ENCODE measurements at regions not wholly inside any gene's neighbourhood (a gene's known extent, or its start where the extent isn't known, plus 50 kb on each side); places are given as distances from the start of the nearest gene placed in this dataset.

GRCh38 chr5:158289967-158290366, 431.0 kb upstream of the CLINT1 start:
- H2AFZ ChIP-seq: no peak overlapping the region

GRCh38 chr5:158288272-158288657, 429.3 kb upstream of the CLINT1 start:
- CTCF ChIA-PET: no interaction called here
- no TSS peak for BruUV-seq (replicated peaks)
- POLR2A ChIA-PET (ENCODE audit: unreplicated experiment): no interaction called here

More at GRCh38 chr5:158289967-158290366, 431.0 kb upstream of the CLINT1 start:
- no TSS peak for BruUV-seq (replicated peaks)
- Histone ChIP-seq H3K27ac (no peak overlapping the region), H3K9me2 (ENCODE audit: insufficient read depth) (no peaks in the 10 kb centered on the region), H3K36me3 (ENCODE audit: low read depth) (no peaks in the 10 kb centered on the region), H4K20me1 (ENCODE audit: insufficient read depth) (no peaks in the 10 kb centered on the region), H3K27me3 (ENCODE audit: insufficient read depth, low read depth) (no peaks in the 10 kb centered on the region), H3K79me2 (ENCODE audit: low read depth) (no peaks in the 10 kb centered on the region), H3K4me3 (no peak overlapping the region), H3K9me3 (ENCODE audit: insufficient read depth, low read depth) (no peaks in the 10 kb centered on the region), H3F3A (ENCODE audit: insufficient read depth, low read depth) (no peaks in the 10 kb centered on the region), H3K4me1 (replicated peaks; ENCODE audit: insufficient read depth) (no peaks in the 10 kb centered on the region), H3K4me2 (no peak overlapping the region)
- TF ChIP-seq EZH2 (IDR thresholded peaks at IDR 0.05; ENCODE audit: low read depth): no peak
- TF ChIP-seq CTCF (conservative IDR thresholded peaks at IDR 0.05): no peak
- intact Hi-C loops (cut with micrococcal nuclease; ENCODE audit: unreplicated experiment): no loop called here
- DNase-seq: no peak
- POLR2A ChIA-PET (ENCODE audit: unreplicated experiment): no interaction called here
- CTCF ChIA-PET: no interaction called here

GRCh38 chr5:158287643-158288271, 428.8 kb upstream of the CLINT1 start:
- no peaks in the 10 kb centered on the region for H3K36me3 ChIP-seq (ENCODE audit: low read depth)
- no peak overlapping the region for H3K4me2 ChIP-seq
- no peaks in the 10 kb centered on the region for H3K9me2 ChIP-seq (ENCODE audit: insufficient read depth)
- no peaks in the 10 kb centered on the region for H4K20me1 ChIP-seq (ENCODE audit: insufficient read depth)
- no peak for TF ChIP-seq CTCF (conservative IDR thresholded peaks at IDR 0.05)
- TF ChIP-seq EZH2 (IDR thresholded peaks at IDR 0.05; ENCODE audit: low read depth): no peak
- H3F3A ChIP-seq (ENCODE audit: insufficient read depth, low read depth): no peaks in the 10 kb centered on the region
- no peaks in the 10 kb centered on the region for H3K79me2 ChIP-seq (ENCODE audit: low read depth)
- no peak overlapping the region for H3K27ac ChIP-seq
- H3K27me3 ChIP-seq (ENCODE audit: insufficient read depth, low read depth): no peaks in the 10 kb centered on the region
- H3K4me3 ChIP-seq: no peak overlapping the region
- ChIA-PET CTCF (no interaction called here), POLR2A (ENCODE audit: unreplicated experiment) (no interaction called here)
- H2AFZ ChIP-seq: no peak overlapping the region
- DNase-seq: no peak
- H3K4me1 ChIP-seq (replicated peaks; ENCODE audit: insufficient read depth): no peaks in the 10 kb centered on the region
- no peaks in the 10 kb centered on the region for H3K9me3 ChIP-seq (ENCODE audit: insufficient read depth, low read depth)
- intact Hi-C loops (cut with micrococcal nuclease; ENCODE audit: unreplicated experiment): no loop called here
- no TSS peak for BruUV-seq (replicated peaks)

More at GRCh38 chr5:158288272-158288657, 429.3 kb upstream of the CLINT1 start:
- TF ChIP-seq EZH2 (IDR thresholded peaks at IDR 0.05; ENCODE audit: low read depth) (no peak), CTCF (conservative IDR thresholded peaks at IDR 0.05) (no peak)
- H3K4me3 ChIP-seq: no peak overlapping the region
- H3K4me1 ChIP-seq (replicated peaks; ENCODE audit: insufficient read depth): no peaks in the 10 kb centered on the region
- H3K4me2 ChIP-seq: no peak overlapping the region
- H3F3A ChIP-seq (ENCODE audit: insufficient read depth, low read depth): no peaks in the 10 kb centered on the region
- no peak for DNase-seq
- no peaks in the 10 kb centered on the region for H4K20me1 ChIP-seq (ENCODE audit: insufficient read depth)
- H3K9me3 ChIP-seq (ENCODE audit: insufficient read depth, low read depth): no peaks in the 10 kb centered on the region
- intact Hi-C loops (cut with micrococcal nuclease; ENCODE audit: unreplicated experiment): no loop called here
- H3K9me2 ChIP-seq (ENCODE audit: insufficient read depth): no peaks in the 10 kb centered on the region
- no peaks in the 10 kb centered on the region for H3K36me3 ChIP-seq (ENCODE audit: low read depth)
- H3K27ac ChIP-seq: no peak overlapping the region
- no peaks in the 10 kb centered on the region for H3K79me2 ChIP-seq (ENCODE audit: low read depth)
- H3K27me3 ChIP-seq (ENCODE audit: insufficient read depth, low read depth): no peaks in the 10 kb centered on the region
- no peak overlapping the region for H2AFZ ChIP-seq
